Suprapubic skin (tissue), 4 donors: ENCODE measurements at regions not wholly inside any gene's neighbourhood (a gene's known extent, or its start where the extent isn't known, plus 50 kb on each side); places are given as distances from the start of the nearest gene placed in this dataset.

Experiments
- CTCF ChIP-seq, 2 donors: fragments of 200-600 bp in 1 of 2; fragments of 450-650 bp in 1 of 2; sonication (generic) in 1 of 2; IDR thresholded peaks; one replicate each; pipeline ENCODE4 v1.5.1; 2016 to 2019; ENCODE audit warnings: antibody characterized with exemption in 2 of 2, mild to moderate bottlenecking in 1 of 2, moderate library complexity in 1 of 2
- POLR2A ChIP-seq, 2 donors: fragments of 450-650 bp; IDR thresholded peaks; one replicate each; pipeline ENCODE4 v1.6.1; 2017; ENCODE audit warnings: antibody characterized with exemption in 2 of 2, mild to moderate bottlenecking in 2 of 2, moderate library complexity in 2 of 2
- POLR2AphosphoS5 ChIP-seq, 3 donors: sonication (generic); formaldehyde crosslinking; IDR thresholded peaks; one replicate each; pipeline ENCODE4 v1.6.1; 2017; ENCODE audit warnings: antibody characterized with exemption in 3 of 3

GRCh38 chr13:47148543-47148942 lies 251.7 kb upstream of the HTR2A start:
- TF ChIP-seq CTCF (IDR thresholded peaks at IDR 0.05) (no peak), POLR2AphosphoS5 (IDR thresholded peaks at IDR 0.05) (no peak), POLR2A (IDR thresholded peaks at IDR 0.05) (no peak)
